Activated T-cell treated with anti-CD3 and anti-CD28 coated beads, Interleukin-2, amount 50 U/mL, for 4 hours (primary cell): ENCODE measurements at regions not wholly inside any gene's neighbourhood (a gene's known extent, or its start where the extent isn't known, plus 50 kb on each side); places are given as distances from the start of the nearest gene placed in this dataset.

Experiments used
- ATAC-seq, 2 donors: fragments of 200-7000 bp; cut with Tn5 transposase; one replicate each; pipeline ENCODE4 v1.10.0; 2021
- DNase-seq: peaks from one replicate; pipeline ENCODE4 v3.0.0-alpha.2; 2020
- H3K27me3 Mint-ChIP-seq: one replicate; pipeline ENCODE4 v1.8.0; 2021; ENCODE audit warnings: low read depth, mixed read lengths
- H3K36me3 Mint-ChIP-seq: one replicate; pipeline ENCODE4 v1.8.0; 2022; ENCODE audit warnings: mixed read lengths; ENCODE audit not compliant: insufficient read depth
- H3K4me1 Mint-ChIP-seq: one replicate; pipeline ENCODE4 v1.8.0; 2021; ENCODE audit warnings: low read depth, mixed read lengths
- H3K4me3 Mint-ChIP-seq: one replicate; pipeline ENCODE4 v1.8.0; 2021; ENCODE audit warnings: mild to moderate bottlenecking, moderate library complexity, mixed read lengths
- H3K9me3 Mint-ChIP-seq: one replicate; pipeline ENCODE4 v1.8.0; 2021; ENCODE audit warnings: mixed read lengths

GRCh38 chr16:86082418-86083030 is 183.6 kb downstream of the IRF8 start:
- no peak overlapping the region for H3K4me3 Mint-ChIP-seq
- H3K27me3 Mint-ChIP-seq: peaks cover 9% of the 10 kb centered on the region
- ATAC-seq (no peak), DNase-seq (no peak)
- H3K9me3 Mint-ChIP-seq: no peaks in the 10 kb centered on the region
- H3K4me1 Mint-ChIP-seq: no peaks in the 10 kb centered on the region
- no peaks in the 10 kb centered on the region for H3K36me3 Mint-ChIP-seq

GRCh38 chr16:86083382-86084002 is 184.5 kb downstream of the IRF8 start:
- Mint-ChIP-seq H3K4me1 (no peaks in the 10 kb centered on the region), H3K9me3 (no peaks in the 10 kb centered on the region), H3K36me3 (no peaks in the 10 kb centered on the region)

GRCh38 chr16:86085161-86085611 is 186.2 kb downstream of the IRF8 start:
- no peak for ATAC-seq
- Mint-ChIP-seq H3K36me3 (no peaks in the 10 kb centered on the region), H3K27me3 (peaks cover 9% of the 10 kb centered on the region), H3K9me3 (no peaks in the 10 kb centered on the region), H3K4me3 (no peak overlapping the region), H3K4me1 (no peaks in the 10 kb centered on the region)
- DNase-seq: no peak

More at GRCh38 chr16:86083382-86084002, 184.5 kb downstream of the IRF8 start:
- ATAC-seq (no peak), DNase-seq (no peak)
- H3K27me3 Mint-ChIP-seq: peaks cover 9% of the 10 kb centered on the region
- no peak overlapping the region for H3K4me3 Mint-ChIP-seq

GRCh38 chr16:86085795-86086194 is 186.8 kb downstream of the IRF8 start:
- DNase-seq (no peak), ATAC-seq (no peak)
- Mint-ChIP-seq H3K27me3 (peaks cover 9% of the 10 kb centered on the region), H3K9me3 (no peaks in the 10 kb centered on the region), H3K4me1 (no peaks in the 10 kb centered on the region), H3K4me3 (no peak overlapping the region), H3K36me3 (no peaks in the 10 kb centered on the region)

- H3K4me3 Mint-ChIP-seq: no peak overlapping the region
- ATAC-seq: no peak
- H3K9me3 Mint-ChIP-seq: no peaks in the 10 kb centered on the region
- DNase-seq: no peak
- H3K4me1 Mint-ChIP-seq: no peaks in the 10 kb centered on the region
- no peaks in the 10 kb centered on the region for H3K36me3 Mint-ChIP-seq
- H3K27me3 Mint-ChIP-seq: peaks cover 9% of the 10 kb centered on the region
Measured at GRCh38 chr16:86086471-86086870, 187.5 kb downstream of the IRF8 start.

GRCh38 chr16:86087011-86087895 is 188.3 kb downstream of the IRF8 start:
- Mint-ChIP-seq H3K4me1 (no peaks in the 10 kb centered on the region), H3K9me3 (no peaks in the 10 kb centered on the region), H3K4me3 (no peak overlapping the region), H3K27me3 (peaks cover 6% of the 10 kb centered on the region), H3K36me3 (no peaks in the 10 kb centered on the region)
- ATAC-seq (no peak), DNase-seq (no peak)

- no peaks in the 10 kb centered on the region for H3K4me1 Mint-ChIP-seq
- H3K9me3 Mint-ChIP-seq: no peaks in the 10 kb centered on the region
- H3K4me3 Mint-ChIP-seq: no peak overlapping the region
- H3K36me3 Mint-ChIP-seq: no peaks in the 10 kb centered on the region
- peaks cover 4% of the 10 kb centered on the region for H3K27me3 Mint-ChIP-seq
- ATAC-seq: no peak
- no peak for DNase-seq
Measured at GRCh38 chr16:86087896-86088230, 188.9 kb downstream of the IRF8 start.

- no peaks in the 10 kb centered on the region for H3K9me3 Mint-ChIP-seq
- no peak for ATAC-seq
Measured at GRCh38 chr16:86088287-86088686, 189.3 kb downstream of the IRF8 start.

GRCh38 chr16:86088816-86089215 is 189.9 kb downstream of the IRF8 start:
- Mint-ChIP-seq H3K9me3 (no peaks in the 10 kb centered on the region), H3K27me3 (no peaks in the 10 kb centered on the region), H3K4me3 (no peak overlapping the region), H3K36me3 (no peaks in the 10 kb centered on the region), H3K4me1 (no peaks in the 10 kb centered on the region)
- no peak for DNase-seq
- no peak for ATAC-seq

More at GRCh38 chr16:86088287-86088686, 189.3 kb downstream of the IRF8 start:
- Mint-ChIP-seq H3K27me3 (peaks cover 4% of the 10 kb centered on the region), H3K36me3 (no peaks in the 10 kb centered on the region), H3K4me1 (no peaks in the 10 kb centered on the region), H3K4me3 (no peak overlapping the region)
- no peak for DNase-seq

GRCh38 chr16:86089334-86089900 is 190.5 kb downstream of the IRF8 start:
- Mint-ChIP-seq H3K9me3 (no peaks in the 10 kb centered on the region), H3K4me1 (no peaks in the 10 kb centered on the region), H3K36me3 (no peaks in the 10 kb centered on the region)

GRCh38 chr16:86089991-86090390 is 191.0 kb downstream of the IRF8 start:
- Mint-ChIP-seq H3K4me1 (no peaks in the 10 kb centered on the region), H3K27me3 (no peaks in the 10 kb centered on the region), H3K36me3 (no peaks in the 10 kb centered on the region), H3K4me3 (no peak overlapping the region), H3K9me3 (no peaks in the 10 kb centered on the region)
- DNase-seq (no peak), ATAC-seq (no peak)

More at GRCh38 chr16:86089334-86089900, 190.5 kb downstream of the IRF8 start:
- ATAC-seq (no peak), DNase-seq (no peak)
- H3K27me3 Mint-ChIP-seq: no peaks in the 10 kb centered on the region
- no peak overlapping the region for H3K4me3 Mint-ChIP-seq

- H3K4me1 Mint-ChIP-seq: no peaks in the 10 kb centered on the region
- ATAC-seq: no peak
- DNase-seq: no peak
- H3K27me3 Mint-ChIP-seq: no peaks in the 10 kb centered on the region
- no peak overlapping the region for H3K4me3 Mint-ChIP-seq
- no peaks in the 10 kb centered on the region for H3K9me3 Mint-ChIP-seq
- no peaks in the 10 kb centered on the region for H3K36me3 Mint-ChIP-seq
Measured at GRCh38 chr16:86090461-86091170, 191.7 kb downstream of the IRF8 start.

- ATAC-seq (no peak), DNase-seq (no peak)
- H3K36me3 Mint-ChIP-seq: no peaks in the 10 kb centered on the region
- H3K4me1 Mint-ChIP-seq: no peaks in the 10 kb centered on the region
- no peaks in the 10 kb centered on the region for H3K9me3 Mint-ChIP-seq
- H3K27me3 Mint-ChIP-seq: no peaks in the 10 kb centered on the region
- no peak overlapping the region for H3K4me3 Mint-ChIP-seq
Measured at GRCh38 chr16:86091976-86092375, 193.0 kb downstream of the IRF8 start.
